GM12892 (cell line): ENCODE measurements at regions not wholly inside any gene's neighbourhood (a gene's known extent, or its start where the extent isn't known, plus 50 kb on each side); places are given as distances from the start of the nearest gene placed in this dataset.

Source experiments
- POLR2A ChIP-seq: IDR thresholded peaks from 2 replicates; pipeline ENCODE4 v1.6.1; 2011; ENCODE audit warnings: low read depth, low read length, control low read depth
- POLR2AphosphoS5 ChIP-seq: IDR thresholded peaks from 2 replicates; pipeline ENCODE4 v1.6.1; 2011; ENCODE audit warnings: low read depth, low read length, control low read depth
- TAF1 ChIP-seq: IDR thresholded peaks from 2 replicates; pipeline ENCODE4 v1.6.1; 2011; ENCODE audit warnings: low read depth, mild to moderate bottlenecking, control low read depth, low read length, borderline replicate concordance

DNA sequence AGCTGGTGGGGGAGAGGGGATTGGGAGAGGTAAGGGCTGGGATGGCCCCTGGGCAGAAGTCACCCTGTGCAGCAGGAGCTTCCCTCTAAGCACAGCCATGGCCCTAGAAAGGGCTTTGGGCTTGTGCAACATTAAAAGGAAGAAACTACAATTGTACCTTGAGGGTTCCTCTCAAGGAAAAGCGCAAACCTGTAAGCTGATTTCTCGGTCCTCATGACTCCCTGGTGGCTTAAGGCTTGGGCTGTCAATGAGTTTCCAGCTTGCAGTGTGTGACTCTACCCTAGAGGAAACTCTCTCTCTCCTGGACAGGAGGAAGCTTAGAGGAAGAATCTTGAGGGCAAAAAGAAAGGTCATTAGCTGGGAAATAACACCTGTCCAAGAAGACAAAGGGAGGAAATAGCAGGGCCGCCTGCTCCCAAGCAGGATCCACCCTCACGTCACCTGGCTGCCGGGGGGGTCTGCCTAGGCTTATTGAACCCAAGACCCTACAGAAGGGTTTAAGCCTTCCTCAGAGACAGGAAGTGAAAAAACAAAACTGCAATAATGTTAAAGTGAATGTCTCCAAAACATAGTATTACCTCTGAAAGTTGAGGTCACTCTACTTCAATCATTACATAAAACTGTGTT, 112.5 kb downstream of the WDR11 start:
- no peak for TF ChIP-seq POLR2A
- TF ChIP-seq TAF1 = no peak
- TF ChIP-seq POLR2AphosphoS5 = no peak
